DND-41 (cell line): ENCODE measurements at regions not wholly inside any gene's neighbourhood (a gene's known extent, or its start where the extent isn't known, plus 50 kb on each side); places are given as distances from the start of the nearest gene placed in this dataset.

ENCODE experiments used
- CTCF ChIP-seq: IDR thresholded peaks from 2 replicates; pipeline ENCODE4 v1.5.1; 2012; ENCODE audit warnings: borderline replicate concordance, low read length, moderate library complexity, mild to moderate bottlenecking; ENCODE audit not compliant: poor library complexity, severe bottlenecking; ENCODE audit errors: extremely low read depth
- EZH2 ChIP-seq: IDR thresholded peaks from 3 replicates; pipeline ENCODE4 v1.6.1; 2012; ENCODE audit warnings: borderline replicate concordance, low read depth, mild to moderate bottlenecking, moderate library complexity, low read length, inconsistent platforms; ENCODE audit not compliant: severe bottlenecking

DNA sequence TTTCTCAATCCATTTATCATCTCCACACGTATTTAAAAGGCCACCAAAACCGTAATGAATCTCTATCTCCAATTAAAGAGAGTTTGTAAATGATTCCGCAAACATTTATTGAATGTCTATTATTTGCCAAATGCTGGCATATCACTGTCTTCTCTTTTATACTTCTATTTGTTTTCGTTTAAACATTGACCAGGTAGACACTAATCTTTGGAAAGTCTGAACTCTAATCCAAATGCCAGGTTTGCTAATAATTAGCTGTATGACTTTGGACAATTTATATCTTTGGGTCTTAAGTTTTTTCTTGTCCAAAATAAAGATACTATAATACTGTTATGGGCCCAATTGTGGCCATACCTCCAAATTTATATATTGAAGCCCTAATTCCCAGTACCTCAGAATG, 299.2 kb upstream of the TBX18 start:
- TF ChIP-seq CTCF (no peak), EZH2 (no peak)
